Testis (tissue), 2 donors: ENCODE measurements at regions not wholly inside any gene's neighbourhood (a gene's known extent, or its start where the extent isn't known, plus 50 kb on each side); places are given as distances from the start of the nearest gene placed in this dataset.

Source experiments
- CTCF ChIP-seq, 3 experiments: fragments of 450-650 bp in 2 of 3; fragments of 200-600 bp in 1 of 3; sonication (generic) in 1 of 3; IDR thresholded peaks; one replicate each; pipeline ENCODE4 v1.5.1; 2016 to 2019; ENCODE audit warnings: antibody characterized with exemption in 3 of 3, mild to moderate bottlenecking in 2 of 3, moderate library complexity in 1 of 3
- POLR2A ChIP-seq: fragments of 450-650 bp; IDR thresholded peaks from one replicate; pipeline ENCODE4 v1.6.1; 2017; ENCODE audit warnings: antibody characterized with exemption, mild to moderate bottlenecking, moderate library complexity

- no peak for TF ChIP-seq CTCF (IDR thresholded peaks at IDR 0.05)
- TF ChIP-seq POLR2A: no peak
Measured at GRCh38 chrX:45537936-45538335, 337.3 kb upstream of the DIPK2B start.
